OCI-LY3 (cell line): ENCODE measurements at regions not wholly inside any gene's neighbourhood (a gene's known extent, or its start where the extent isn't known, plus 50 kb on each side); places are given as distances from the start of the nearest gene placed in this dataset.

Experiments used
- EZH2phosphoT487 ChIP-seq: fragments of 200-600 bp; shearing (Covaris generic); IDR thresholded peaks from 2 replicates; pipeline ENCODE4 v1.6.1; 2018; ENCODE audit warnings: antibody characterized with exemption, mixed run types, low read depth
- TF ChIP-seq, protein P1 (sequence below): fragments of 200-600, 300-600 bp; sonication (generic); IDR thresholded peaks from 2 replicates; pipeline ENCODE4 v1.5.1; 2014; ENCODE audit warnings: antibody characterized with exemption, low read length, low read depth

DNA sequence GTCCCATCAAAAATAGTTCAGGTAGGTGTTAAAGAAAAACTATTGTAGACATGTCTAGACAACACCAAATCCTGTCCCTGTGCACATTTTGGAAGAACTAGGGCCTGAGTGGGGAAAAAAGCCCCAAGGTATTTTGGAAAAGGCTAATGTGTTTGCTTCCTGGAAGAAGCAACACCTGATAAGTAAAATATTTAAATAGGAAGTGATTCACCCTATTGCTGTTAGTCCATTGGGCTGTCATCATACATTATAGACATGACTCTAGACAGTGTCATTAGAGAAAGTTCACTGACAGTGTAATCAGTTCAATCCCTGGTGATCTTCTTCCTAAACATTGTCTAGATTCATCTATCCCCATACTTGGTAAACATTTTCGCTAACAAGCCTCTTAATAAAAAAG, 465.3 kb downstream of the CBLN4 start:
- TF ChIP-seq, protein P1, sequence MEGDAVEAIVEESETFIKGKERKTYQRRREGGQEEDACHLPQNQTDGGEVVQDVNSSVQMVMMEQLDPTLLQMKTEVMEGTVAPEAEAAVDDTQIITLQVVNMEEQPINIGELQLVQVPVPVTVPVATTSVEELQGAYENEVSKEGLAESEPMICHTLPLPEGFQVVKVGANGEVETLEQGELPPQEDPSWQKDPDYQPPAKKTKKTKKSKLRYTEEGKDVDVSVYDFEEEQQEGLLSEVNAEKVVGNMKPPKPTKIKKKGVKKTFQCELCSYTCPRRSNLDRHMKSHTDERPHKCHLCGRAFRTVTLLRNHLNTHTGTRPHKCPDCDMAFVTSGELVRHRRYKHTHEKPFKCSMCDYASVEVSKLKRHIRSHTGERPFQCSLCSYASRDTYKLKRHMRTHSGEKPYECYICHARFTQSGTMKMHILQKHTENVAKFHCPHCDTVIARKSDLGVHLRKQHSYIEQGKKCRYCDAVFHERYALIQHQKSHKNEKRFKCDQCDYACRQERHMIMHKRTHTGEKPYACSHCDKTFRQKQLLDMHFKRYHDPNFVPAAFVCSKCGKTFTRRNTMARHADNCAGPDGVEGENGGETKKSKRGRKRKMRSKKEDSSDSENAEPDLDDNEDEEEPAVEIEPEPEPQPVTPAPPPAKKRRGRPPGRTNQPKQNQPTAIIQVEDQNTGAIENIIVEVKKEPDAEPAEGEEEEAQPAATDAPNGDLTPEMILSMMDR, result no peak
- TF ChIP-seq EZH2phosphoT487, result no peak
